RPMI7951 (cell line): ENCODE measurements at regions not wholly inside any gene's neighbourhood (a gene's known extent, or its start where the extent isn't known, plus 50 kb on each side); places are given as distances from the start of the nearest gene placed in this dataset.

Source experiments
- DNase-seq: peaks from one replicate; pipeline ENCODE4 v3.0.0-alpha.2; 2012; ENCODE audit warnings: low read depth

GRCh38 chr5:87951661-87952060 lies 317.0 kb downstream of the TMEM161B start:
- no peak for DNase-seq

DNA sequence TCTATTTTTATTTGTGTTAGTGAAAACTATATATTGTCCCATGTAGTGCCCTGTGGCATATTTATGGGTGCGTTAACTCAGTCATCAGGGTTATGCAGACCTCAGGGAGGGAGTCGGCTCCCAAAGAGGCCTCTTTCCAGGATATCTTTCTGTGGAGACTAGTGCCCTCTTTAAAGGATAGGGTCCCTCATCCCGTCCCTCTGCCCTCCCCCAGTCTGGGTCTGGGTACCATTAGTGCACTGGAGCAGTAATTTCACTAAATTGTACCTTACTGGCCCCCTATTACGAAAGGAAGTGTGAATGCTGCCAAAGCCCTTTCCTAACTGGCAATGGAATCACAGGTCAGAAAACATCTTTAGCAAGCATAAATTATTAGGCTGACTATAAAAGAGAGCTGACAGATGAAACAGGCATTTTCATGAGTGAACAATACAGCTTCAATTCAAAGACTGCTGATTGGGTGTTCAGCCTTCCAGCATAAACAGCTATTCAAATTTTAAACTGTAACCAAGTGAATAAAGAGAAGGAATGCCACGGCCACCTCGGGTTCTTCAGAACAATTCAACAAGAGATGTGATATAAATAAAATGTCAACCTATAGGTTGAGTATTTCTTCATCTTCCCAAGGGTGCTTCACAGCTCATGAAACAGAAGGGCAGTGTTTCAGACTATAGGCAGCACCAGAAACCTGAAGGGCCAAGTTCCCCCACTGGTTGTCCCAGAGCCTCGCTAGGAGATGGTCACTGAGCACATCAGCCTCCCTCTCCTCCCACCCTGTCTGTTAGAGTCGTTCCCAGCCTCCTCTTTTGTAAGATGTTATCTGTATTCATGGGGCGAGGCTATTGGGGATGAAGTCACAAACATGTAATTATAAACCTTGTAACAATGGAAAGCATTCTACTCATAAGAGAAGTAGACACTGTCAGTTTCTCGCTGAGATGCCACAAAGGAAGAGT lies 318.7 kb downstream of the TMEM161B start:
- DNase-seq: peak; percentile 0

DNA sequence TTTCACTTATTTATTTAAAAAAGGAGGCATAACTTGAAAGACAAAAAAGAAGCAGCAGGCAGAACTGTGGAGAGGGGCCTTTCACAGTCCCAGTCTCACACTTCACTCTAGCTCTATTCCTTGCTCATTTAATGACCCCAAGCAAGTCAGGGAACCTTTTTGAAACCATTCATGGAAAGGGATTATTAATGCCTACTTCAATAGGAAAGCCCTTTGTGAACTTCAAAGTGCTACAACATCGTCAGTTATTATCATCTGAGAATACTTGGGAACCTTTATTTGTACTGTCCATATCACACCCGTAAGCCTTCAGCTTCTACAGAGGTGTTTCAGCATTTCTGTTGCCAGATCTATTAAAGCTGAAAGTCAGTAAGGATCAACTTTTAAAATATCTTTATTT lies 320.2 kb downstream of the TMEM161B start:
- no peak for DNase-seq

DNA sequence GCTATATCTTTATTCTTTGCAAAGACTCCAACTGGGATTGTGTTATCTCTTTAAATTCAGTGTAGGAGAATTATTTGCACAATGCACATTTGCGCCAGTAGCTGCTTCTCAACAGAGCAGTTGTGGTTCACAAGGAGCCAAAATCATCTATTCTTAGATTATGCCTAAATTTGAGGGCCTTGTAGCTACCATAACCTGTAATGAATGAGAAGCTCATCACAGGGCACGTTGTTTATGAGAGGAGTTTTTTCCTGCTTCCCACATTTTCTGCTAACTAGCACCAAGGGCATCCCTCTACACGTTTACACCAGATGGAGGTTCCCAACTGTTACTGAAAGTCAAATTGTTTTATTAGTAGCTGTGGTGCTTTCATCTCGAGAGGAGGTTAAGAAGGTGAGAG lies 322.4 kb downstream of the TMEM161B start:
- DNase-seq: no peak

- no peak for DNase-seq
Measured at GRCh38 chr5:87945286-87945650, 323.4 kb downstream of the TMEM161B start.

GRCh38 chr5:87944553-87945285 lies 323.9 kb downstream of the TMEM161B start:
- no peak for DNase-seq

DNA sequence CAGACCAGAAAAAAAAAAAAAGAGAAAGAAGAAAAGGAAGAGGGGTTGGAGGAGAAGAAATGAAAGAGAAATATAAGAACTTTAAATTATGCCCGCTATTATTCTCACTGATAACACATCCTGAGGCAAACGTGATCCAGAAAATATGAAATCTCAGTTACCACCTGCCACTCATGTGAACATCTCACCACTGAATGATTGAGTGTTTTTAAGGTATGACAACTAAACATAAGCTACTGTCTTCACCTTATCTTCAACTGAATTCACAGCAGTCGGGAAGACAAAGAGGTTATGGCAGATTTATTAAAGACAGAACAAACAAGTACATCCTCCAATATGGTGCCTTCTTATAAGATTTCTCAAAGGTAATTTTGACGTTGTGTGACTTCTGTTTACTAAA lies 327.9 kb downstream of the TMEM161B start:
- no peak for DNase-seq

DNA sequence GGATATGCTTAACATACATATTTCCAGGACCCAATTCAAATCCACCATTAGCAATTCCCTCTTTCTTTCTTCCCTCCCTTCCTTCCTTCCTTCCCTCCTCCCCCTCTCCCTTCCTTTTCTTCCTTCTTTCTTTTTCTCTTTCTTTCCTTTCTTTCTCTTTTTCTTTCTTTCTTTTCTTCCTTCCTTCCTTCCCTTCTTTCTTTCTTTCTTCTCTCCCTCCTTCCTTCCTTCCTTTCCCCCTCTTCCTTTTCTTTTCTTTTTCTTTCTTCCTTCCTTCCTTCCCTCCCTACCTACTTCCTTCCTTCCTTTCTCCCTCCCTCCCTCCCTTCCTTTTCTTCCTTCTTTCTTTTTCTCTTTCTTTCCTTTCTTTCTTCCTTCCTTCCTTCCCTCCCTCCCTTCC lies 332.0 kb downstream of the TMEM161B start:
- DNase-seq: no peak

- no peak for DNase-seq
Measured at GRCh38 chr5:87924436-87924835, 344.2 kb downstream of the TMEM161B start.

DNA sequence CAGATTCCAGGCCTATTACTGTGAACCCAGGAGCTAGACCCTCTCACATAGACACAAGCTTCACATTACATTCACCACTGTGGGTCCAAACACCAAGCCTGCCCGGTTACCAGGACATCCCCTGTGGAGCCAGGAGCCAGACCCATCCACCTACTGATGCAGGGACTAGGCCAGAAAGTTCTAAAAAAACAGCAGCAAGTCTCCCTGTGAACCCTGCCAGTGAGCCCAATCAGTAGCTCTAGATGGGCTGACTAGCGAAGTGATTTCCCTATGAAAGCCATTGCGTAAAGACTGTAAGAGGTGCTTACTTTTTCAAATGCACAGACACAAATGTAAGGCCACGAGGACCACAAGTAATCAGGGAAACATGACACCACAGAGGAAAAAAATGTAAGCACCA lies 352.3 kb downstream of the TMEM161B start:
- DNase-seq: no peak

DNA sequence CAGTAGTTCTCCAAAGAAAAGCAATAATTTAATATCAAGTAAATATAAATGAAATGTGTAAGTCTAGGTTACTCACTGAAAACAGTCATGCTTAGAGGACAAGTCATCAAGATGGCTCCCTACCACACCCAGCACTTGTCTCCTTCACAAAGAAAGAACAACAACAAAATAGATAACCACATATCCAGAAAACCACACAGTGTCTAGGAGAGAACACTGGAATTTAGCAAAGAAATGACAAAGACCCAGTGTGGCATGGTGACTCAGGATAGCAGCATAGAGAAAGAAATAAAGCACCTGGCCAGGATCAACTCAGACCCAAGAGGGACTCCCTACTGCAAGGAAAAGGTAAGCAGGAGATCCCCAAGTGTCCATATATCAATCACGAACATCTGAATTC lies 356.2 kb downstream of the TMEM161B start:
- no peak for DNase-seq

DNA sequence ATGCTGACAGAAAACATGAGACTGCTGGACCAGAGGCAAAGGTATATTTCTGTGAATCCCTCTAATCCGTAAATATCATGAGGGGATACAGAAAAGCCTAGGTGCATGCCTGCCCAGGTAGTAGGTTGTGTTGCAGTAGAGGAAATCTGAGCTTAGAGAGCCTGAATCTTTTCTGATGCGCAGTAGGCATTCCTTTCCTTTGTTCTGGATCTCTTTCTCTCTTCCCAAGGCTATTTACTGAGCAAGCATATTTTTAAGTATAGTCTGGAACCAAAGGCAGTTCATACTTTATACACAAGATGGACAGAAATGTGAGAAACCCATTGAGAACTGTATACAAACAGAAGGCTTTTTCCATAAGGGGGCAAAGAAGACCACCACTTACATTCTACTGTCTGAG lies 359.3 kb downstream of the TMEM161B start:
- no peak for DNase-seq

DNA sequence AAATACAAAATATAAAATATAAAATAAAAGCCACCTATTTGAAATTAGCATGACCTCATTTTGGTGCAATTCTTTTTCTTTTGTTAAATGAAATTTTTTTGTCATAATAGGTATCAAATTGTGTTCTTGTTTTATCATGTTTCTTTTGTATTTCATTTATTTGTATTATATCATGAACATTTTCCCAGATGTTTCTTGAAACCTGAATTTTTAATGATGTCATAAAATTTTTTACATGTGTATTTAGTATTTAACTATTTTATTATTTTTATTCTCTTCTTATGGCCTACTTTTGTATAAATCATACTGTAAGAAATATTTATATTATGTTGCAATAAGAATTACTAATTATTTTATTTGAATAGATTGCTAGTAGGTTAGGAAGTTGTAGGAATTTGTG lies 361.7 kb downstream of the TMEM161B start:
- no peak for DNase-seq

- DNase-seq: peak; percentile 29
Measured at GRCh38 chr5:87900419-87900818, 368.2 kb downstream of the TMEM161B start.

- DNase-seq: peak; percentile 58
Measured at GRCh38 chr5:87899721-87900131, 368.9 kb downstream of the TMEM161B start.

- peak; percentile 76 for DNase-seq
Measured at GRCh38 chr5:87899208-87899661, 369.4 kb downstream of the TMEM161B start.

GRCh38 chr5:87898574-87898973 lies 370.1 kb downstream of the TMEM161B start:
- DNase-seq: no peak

GRCh38 chr5:87888139-87888538 lies 380.5 kb downstream of the TMEM161B start:
- DNase-seq: no peak

GRCh38 chr5:87887247-87887646 lies 381.4 kb downstream of the TMEM161B start:
- no peak for DNase-seq

DNA sequence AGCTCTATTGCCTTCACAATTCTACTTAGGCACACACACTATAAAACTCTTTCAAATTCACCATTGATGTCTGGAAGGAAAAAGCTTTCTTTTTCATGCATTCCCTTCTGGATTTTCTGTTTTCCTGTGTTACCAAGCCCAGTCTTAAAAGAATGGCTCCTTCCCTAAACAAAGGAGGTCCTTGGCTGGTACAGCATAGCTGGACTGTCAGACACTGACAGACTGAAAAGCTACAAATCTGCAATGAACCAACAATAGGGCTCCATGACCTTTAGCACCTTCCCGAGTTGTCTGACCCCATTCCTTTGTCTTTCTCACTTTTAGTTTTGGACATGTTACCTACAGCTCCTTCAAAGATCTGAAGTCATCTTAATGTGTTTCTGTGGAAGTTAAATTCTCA lies 382.5 kb downstream of the TMEM161B start:
- no peak for DNase-seq

GRCh38 chr5:87885758-87886157 lies 382.9 kb downstream of the TMEM161B start:
- peak; percentile 1 for DNase-seq

DNA sequence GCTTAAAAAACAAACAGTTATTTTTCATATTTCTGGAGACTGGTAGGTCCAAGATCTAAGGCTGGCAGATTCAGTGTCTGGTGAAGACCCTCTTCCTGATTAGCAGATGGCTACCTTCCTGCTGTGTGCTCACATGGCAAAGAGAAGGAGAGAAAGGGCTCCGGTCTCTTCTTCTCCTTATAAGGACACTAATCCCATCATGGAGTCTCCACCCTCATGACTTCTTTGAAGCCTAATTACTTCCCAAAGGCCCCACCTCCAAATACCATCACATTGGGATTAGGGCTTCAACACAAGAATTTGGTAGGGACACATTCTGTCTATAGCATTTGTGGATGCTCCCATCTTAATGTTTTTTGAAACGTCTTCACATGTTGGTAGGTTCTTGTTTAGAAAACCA lies 391.1 kb downstream of the TMEM161B start:
- DNase-seq: no peak

- DNase-seq: no peak
Measured at GRCh38 chr5:87877023-87877422, 391.6 kb downstream of the TMEM161B start.
